ENCODE measurements at regions not wholly inside any gene's neighbourhood (a gene's known extent, or its start where the extent isn't known, plus 50 kb on each side); places are given as distances from the start of the nearest gene placed in this dataset.

GRCh38 chr6:40251637-40252300 lies 317.5 kb upstream of the MOCS1 start:
- no peak overlapping the region for H3K4me3 ChIP-seq (ENCODE audit: low read depth, low read length)
- TF ChIP-seq, protein P1, sequence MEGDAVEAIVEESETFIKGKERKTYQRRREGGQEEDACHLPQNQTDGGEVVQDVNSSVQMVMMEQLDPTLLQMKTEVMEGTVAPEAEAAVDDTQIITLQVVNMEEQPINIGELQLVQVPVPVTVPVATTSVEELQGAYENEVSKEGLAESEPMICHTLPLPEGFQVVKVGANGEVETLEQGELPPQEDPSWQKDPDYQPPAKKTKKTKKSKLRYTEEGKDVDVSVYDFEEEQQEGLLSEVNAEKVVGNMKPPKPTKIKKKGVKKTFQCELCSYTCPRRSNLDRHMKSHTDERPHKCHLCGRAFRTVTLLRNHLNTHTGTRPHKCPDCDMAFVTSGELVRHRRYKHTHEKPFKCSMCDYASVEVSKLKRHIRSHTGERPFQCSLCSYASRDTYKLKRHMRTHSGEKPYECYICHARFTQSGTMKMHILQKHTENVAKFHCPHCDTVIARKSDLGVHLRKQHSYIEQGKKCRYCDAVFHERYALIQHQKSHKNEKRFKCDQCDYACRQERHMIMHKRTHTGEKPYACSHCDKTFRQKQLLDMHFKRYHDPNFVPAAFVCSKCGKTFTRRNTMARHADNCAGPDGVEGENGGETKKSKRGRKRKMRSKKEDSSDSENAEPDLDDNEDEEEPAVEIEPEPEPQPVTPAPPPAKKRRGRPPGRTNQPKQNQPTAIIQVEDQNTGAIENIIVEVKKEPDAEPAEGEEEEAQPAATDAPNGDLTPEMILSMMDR (IDR thresholded peaks at IDR 0.05; ENCODE audit: insufficient read depth, low read depth, low read length): no peak
- no peak for DNase-seq (ENCODE audit: low read depth)

DNA sequence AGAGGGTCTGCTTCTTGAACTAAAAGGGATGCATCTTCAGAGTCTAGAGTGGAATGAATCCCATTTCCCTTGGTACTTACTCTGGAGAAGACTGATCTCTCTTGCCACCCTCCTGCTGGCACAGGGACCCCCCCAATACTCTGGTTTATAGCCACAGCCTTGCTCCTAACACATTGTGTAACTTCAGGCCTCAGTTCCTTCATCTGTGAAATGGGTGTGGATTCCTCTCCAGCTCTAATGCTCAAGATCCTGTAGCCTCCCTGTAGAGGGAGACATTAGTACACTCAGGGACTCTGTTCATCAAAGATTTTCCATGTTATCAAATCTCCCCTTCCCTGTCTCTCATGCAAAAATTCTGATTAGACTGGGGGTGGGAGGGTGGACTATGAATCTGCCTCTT lies 315.7 kb upstream of the MOCS1 start:
- no peak for DNase-seq (ENCODE audit: low read depth)
- TF ChIP-seq, protein P1 (IDR thresholded peaks at IDR 0.05; ENCODE audit: insufficient read depth, low read depth, low read length): no peak
- H3K4me3 ChIP-seq (ENCODE audit: low read depth, low read length): no peak overlapping the region

GRCh38 chr6:40247516-40248115 lies 313.4 kb upstream of the MOCS1 start:
- no peak overlapping the region for H3K4me3 ChIP-seq (ENCODE audit: low read depth, low read length)
- TF ChIP-seq, protein P1 (IDR thresholded peaks at IDR 0.05; ENCODE audit: insufficient read depth, low read depth, low read length): no peak
- DNase-seq (ENCODE audit: low read depth): no peak

GRCh38 chr6:40244699-40245098 lies 310.4 kb upstream of the MOCS1 start:
- DNase-seq (ENCODE audit: low read depth): no peak
- TF ChIP-seq, protein P1 (IDR thresholded peaks at IDR 0.05; ENCODE audit: insufficient read depth, low read depth, low read length): no peak
- no peak overlapping the region for H3K4me3 ChIP-seq (ENCODE audit: low read depth, low read length)

DNA sequence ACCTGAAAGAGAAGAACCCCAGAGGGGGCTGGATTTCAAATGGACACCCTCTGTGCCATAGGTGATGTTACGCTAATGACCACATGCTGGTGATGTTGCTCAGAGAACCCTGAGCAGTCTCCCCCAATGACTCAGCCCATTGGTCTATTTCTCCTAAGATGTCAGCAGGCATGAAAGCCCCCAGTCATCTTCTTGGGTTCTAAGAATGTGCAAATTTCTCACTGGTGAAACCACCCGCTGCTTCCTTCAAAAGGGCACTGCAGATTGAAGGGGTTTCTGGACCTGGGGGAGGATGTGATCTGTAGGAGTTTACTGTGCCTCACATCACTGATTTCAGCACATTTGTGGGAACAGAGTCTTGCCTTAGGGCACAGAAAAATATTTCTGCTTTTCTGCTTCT lies 298.4 kb upstream of the MOCS1 start:
- no peak overlapping the region for H3K4me3 ChIP-seq (ENCODE audit: low read depth, low read length)
- DNase-seq (ENCODE audit: low read depth): no peak
- TF ChIP-seq, protein P1 (IDR thresholded peaks at IDR 0.05; ENCODE audit: insufficient read depth, low read depth, low read length): no peak

GRCh38 chr6:40227735-40228134 lies 293.5 kb upstream of the MOCS1 start:
- DNase-seq (ENCODE audit: low read depth): no peak
- no peak overlapping the region for H3K4me3 ChIP-seq (ENCODE audit: low read depth, low read length)
- TF ChIP-seq, protein P1 (IDR thresholded peaks at IDR 0.05; ENCODE audit: insufficient read depth, low read depth, low read length): no peak
